DMS 273 (cell line): ENCODE measurements at regions not wholly inside any gene's neighbourhood (a gene's known extent, or its start where the extent isn't known, plus 50 kb on each side); places are given as distances from the start of the nearest gene placed in this dataset.

ENCODE experiments used
- DNase-seq: peaks from one replicate; lab custom pipeline; 2025; ENCODE audit not compliant: unreplicated experiment; lab: John Stamatoyannopoulos, UW

DNA sequence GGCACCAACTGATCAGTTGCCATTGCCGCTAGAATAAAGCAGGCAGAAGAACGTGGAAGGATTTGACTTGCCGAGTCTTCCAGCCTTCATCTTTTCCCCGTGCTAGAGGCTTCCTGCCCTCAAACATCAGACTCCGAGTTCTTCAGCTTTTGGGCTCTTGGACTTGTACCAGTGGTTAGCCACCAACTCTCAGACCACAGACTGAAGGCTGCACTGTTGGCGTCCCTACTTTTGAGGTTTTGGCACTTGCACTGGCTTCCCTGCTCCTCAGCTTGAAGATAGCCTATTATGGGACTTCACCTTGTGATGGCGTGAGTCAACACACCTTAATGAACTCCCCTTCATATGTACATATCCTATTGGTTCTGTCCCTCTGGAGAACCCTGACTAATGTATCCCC is 57.3 kb upstream of the KCND2 start:
- no peak for DNase-seq

DNA sequence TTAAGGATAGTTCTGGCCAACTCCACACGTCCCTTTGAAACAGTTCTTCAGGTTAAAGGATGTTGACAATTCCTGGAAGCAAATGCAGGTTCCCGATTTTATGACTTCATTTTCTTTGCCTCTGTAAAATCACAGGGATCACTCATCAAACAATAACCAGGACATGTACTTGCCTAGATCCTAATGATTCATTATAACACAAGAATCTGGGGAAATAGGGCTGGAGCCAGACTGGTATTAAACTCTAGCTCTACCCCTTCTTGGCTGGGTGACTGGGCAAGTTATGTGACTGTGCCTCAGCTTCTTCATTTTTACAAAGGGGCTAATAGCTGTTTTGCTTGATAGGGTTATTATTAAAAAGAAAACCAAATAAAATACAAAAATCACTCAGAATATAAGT is 56.0 kb upstream of the KCND2 start:
- no peak for DNase-seq

DNA sequence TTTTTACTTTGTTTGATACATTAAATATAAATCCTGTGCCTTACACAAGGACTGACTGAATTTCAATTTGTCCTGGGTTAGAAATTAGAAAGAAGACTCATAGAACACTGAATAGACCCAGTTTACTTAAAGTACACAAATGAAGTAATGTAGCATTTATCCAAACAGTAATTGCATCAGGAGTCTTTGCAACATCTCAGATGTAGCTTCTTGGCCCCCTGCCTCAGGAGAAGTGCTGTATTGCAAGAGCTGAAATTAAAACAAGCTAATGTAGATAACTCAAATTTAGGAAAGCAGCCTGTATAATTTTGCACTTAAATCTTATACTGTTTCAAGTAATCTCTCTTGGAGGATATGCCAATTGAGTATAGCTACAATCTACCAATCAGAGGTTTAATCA is 54.3 kb upstream of the KCND2 start:
- no peak for DNase-seq

DNA sequence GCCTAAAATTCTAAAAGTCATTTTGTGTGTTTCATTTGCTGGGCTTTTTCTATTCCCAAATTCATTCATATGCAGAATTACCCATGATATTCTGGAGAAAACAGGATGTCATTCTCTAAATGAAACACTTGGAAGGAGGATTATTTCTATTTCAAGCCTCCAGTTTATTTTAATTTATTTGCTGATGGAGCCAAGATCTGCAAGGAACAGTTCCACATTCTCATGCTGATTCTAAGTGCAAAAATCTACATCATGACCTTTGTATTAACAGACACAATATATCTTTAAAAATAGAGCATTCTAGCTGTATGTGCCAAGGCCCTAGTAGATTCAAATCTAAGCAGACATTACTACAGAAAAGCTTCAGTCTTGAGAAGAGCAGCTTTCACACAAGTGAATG is 51.3 kb upstream of the KCND2 start:
- DNase-seq = no peak
